Cardiac muscle cell (in vitro differentiated cells and primary cell): ENCODE measurements at regions not wholly inside any gene's neighbourhood (a gene's known extent, or its start where the extent isn't known, plus 50 kb on each side); places are given as distances from the start of the nearest gene placed in this dataset.
A peak's percentile ranks its signal among the peaks of the same experiment; 100 is the strongest.

Experiments
- DNase-seq, 2 donors: peaks; one replicate each; pipeline versions ENCODE4 v3.0.0 to v3.0.0-alpha.2; 2010 to 2017; ENCODE audit warnings: low read depth in 1 of 2, low spot score in 1 of 2
- H3K27ac ChIP-seq: fragments of 200-600 bp; sonication (generic); 2 replicates; pipeline ENCODE4 v1.5.1; 2016
- H3K27me3 ChIP-seq: fragments of 200-600 bp; sonication (generic); 2 replicates; pipeline ENCODE4 v1.6.0; 2016; ENCODE audit warnings: control low read depth
- H3K36me3 ChIP-seq: fragments of 200-600 bp; sonication (generic); 2 replicates; pipeline ENCODE4 v1.5.1; 2016; ENCODE audit warnings: control low read depth
- H3K4me1 ChIP-seq: fragments of 200-600 bp; sonication (generic); 2 replicates; pipeline ENCODE4 v1.8.1; 2017; ENCODE audit warnings: low read depth, mild to moderate bottlenecking, mixed run types
- H3K4me3 ChIP-seq: fragments of 200-600 bp; sonication (generic); 2 replicates; pipeline ENCODE4 v1.5.1; 2016; ENCODE audit warnings: mild to moderate bottlenecking
- H3K9me3 ChIP-seq: fragments of 200-600 bp; sonication (generic); 2 replicates; pipeline ENCODE4 v1.5.1; 2017; ENCODE audit warnings: low read depth, mild to moderate bottlenecking, control low read depth
- TF ChIP-seq, protein P1 (sequence below): IDR thresholded peaks from 2 replicates; pipeline ENCODE4 v1.5.1; 2012; ENCODE audit warnings: low read depth, mild to moderate bottlenecking, low read length

DNA sequence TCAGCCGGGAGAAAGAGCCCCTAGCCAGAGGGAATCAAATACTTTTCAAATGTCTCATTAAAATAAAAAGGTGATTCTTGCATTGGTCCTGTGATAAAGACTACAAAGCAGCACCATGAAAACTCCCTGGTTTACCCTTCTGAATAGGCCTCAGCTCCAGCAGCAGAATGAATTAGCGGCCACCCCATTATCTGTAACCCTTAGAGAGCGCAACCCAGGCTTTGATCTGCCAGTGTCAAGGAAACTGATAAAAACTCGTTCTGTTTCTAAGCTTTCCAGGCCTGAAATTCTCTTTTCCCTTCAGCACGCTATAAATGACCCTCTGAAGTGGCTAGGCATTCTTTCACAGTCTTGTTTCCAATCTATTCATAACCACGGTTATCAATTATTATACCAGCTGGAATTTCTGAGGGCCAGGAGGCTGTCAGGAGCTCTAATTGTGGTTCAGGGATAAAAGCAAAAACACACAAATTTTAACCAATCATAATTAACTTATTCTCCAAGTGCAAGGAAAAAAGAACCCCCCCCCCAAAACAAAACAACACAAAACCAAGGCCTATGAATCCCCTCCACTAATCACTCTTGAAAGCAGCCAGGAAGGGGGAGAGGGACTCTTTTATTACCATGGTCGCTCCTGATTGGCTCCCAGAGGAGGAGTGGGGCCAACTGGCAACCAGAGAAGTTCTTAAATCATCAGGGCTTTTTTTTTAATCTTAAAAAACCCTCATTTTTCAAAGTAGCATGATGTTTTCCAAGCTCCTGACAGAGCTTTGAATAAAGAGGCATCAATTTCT is 258.9 kb downstream of the CYRIA start:
- Histone ChIP-seq H3K36me3 (no peaks in the 10 kb centered on the region), H3K4me1 (peaks cover 40% of the 10 kb centered on the region), H3K4me3 (no peak overlapping the region), H3K9me3 (no peaks in the 10 kb centered on the region), H3K27me3 (no peaks in the 10 kb centered on the region), H3K27ac (peak overlapping the region; percentile 94)
- TF ChIP-seq, protein P1, sequence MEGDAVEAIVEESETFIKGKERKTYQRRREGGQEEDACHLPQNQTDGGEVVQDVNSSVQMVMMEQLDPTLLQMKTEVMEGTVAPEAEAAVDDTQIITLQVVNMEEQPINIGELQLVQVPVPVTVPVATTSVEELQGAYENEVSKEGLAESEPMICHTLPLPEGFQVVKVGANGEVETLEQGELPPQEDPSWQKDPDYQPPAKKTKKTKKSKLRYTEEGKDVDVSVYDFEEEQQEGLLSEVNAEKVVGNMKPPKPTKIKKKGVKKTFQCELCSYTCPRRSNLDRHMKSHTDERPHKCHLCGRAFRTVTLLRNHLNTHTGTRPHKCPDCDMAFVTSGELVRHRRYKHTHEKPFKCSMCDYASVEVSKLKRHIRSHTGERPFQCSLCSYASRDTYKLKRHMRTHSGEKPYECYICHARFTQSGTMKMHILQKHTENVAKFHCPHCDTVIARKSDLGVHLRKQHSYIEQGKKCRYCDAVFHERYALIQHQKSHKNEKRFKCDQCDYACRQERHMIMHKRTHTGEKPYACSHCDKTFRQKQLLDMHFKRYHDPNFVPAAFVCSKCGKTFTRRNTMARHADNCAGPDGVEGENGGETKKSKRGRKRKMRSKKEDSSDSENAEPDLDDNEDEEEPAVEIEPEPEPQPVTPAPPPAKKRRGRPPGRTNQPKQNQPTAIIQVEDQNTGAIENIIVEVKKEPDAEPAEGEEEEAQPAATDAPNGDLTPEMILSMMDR, result no peak
- DNase-seq, result peak in 1 of 2 donors; percentile 84

DNA sequence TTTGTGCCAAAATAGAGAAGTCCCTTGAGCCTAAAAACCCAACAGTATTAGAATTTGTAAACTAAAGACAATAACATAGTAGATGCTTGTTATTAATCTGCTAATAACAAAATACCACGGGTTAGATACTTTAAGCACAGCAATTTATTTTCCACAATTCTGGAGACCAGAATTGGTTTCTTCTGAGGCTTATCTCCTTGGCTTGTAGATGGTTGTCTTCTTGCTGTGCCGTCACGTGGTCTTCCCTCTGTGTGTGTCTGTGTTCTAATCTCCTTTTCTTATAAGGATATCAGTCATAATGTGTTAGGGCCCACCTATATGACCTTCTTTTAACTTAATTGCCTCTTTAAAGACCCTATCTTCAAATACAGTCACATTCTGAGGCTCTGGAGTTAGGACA is 260.1 kb downstream of the CYRIA start:
- no peaks in the 10 kb centered on the region for H3K27me3 ChIP-seq
- H3K9me3 ChIP-seq, result no peaks in the 10 kb centered on the region
- peak overlapping the region; percentile 94 for H3K27ac ChIP-seq
- H3K4me3 ChIP-seq, result no peak overlapping the region
- TF ChIP-seq, protein P1, result no peak
- peaks cover 40% of the 10 kb centered on the region for H3K4me1 ChIP-seq
- no peaks in the 10 kb centered on the region for H3K36me3 ChIP-seq
- DNase-seq, result no peak

DNA sequence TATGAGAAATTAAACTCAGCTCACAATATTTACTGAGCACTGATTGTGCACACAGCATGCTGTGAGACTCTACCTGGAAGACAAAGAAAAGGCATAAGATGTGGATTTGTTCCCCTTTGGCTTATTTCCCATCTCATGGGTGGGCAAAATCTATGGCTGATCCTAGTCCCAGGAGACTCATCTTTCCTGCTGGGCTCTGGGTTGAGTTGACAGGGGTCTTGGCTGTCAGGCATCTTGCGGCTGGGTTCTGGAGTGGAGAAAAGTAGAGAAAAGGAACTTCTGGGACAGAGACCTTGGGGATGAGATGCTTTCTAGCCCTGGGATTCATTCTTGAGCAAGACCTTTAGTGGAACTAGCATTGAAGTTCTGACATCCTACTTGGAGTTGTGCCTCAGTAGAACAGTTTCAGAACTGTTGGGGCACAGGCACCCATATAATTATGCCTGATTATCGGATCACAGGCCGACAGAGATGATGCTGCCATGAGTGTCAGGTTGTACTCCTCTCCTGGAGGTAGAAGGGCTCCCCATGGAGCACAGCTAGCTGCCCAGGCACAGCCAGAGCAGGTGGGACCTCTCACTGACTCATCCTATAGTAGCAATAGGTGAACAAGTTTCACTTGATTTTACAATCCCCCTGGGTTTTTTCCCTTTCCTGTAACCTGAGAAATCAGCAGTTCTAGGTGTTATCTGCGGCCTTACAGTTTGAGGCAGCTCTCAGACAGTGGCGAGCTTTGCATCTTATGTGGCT is 260.9 kb downstream of the CYRIA start:
- DNase-seq, result no peak
- Histone ChIP-seq H3K27ac (peak overlapping the region; percentile 94), H3K27me3 (no peaks in the 10 kb centered on the region), H3K36me3 (no peaks in the 10 kb centered on the region), H3K4me3 (no peak overlapping the region), H3K4me1 (peaks cover 49% of the 10 kb centered on the region), H3K9me3 (no peaks in the 10 kb centered on the region)
- TF ChIP-seq, protein P1, result no peak

DNA sequence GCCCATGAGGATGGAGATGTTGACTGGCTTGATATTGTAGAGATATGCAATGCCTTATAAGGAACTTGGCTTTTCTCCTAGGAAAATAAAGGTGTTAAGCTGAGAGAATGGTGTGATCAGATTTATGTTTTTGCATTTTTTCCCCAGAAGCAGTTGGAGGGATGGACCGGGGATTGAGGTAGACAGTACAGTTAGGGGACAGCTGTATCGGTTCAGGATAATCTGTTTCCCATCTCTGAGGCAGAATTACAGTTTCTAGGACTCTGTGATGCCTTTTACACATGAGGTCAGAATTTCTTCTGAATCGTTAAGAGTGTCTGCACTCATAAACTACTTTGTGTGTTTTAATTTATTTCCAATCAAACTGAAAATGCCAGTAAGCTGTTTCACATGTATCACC is 261.5 kb downstream of the CYRIA start:
- H3K27ac ChIP-seq, result no peak overlapping the region
- no peaks in the 10 kb centered on the region for H3K9me3 ChIP-seq
- no peaks in the 10 kb centered on the region for H3K36me3 ChIP-seq
- TF ChIP-seq, protein P1, result no peak
- no peaks in the 10 kb centered on the region for H3K27me3 ChIP-seq
- H3K4me1 ChIP-seq, result peaks cover 48% of the 10 kb centered on the region
- no peak overlapping the region for H3K4me3 ChIP-seq
- DNase-seq, result no peak

DNA sequence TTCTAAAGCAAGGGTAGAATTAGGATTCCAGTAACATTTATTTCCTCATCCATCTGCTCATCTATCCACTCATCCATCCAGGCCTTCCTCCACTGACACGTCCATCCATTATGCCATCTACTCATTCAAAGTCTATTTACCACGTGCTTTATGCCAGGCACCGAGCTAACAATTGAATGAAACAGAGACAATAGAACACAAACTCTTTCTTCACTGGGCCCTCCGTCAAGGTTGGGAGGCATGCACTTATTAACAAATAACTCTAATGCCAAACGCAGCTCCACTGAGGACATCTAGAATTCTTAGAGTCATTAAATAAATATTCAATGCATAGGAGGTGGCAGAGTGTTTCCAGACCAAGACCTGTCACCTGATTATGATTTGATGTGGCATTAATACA is 262.7 kb downstream of the CYRIA start:
- Histone ChIP-seq H3K27ac (no peak overlapping the region), H3K27me3 (no peaks in the 10 kb centered on the region), H3K4me3 (no peak overlapping the region), H3K9me3 (no peaks in the 10 kb centered on the region), H3K36me3 (no peaks in the 10 kb centered on the region), H3K4me1 (peaks cover 40% of the 10 kb centered on the region)
- TF ChIP-seq, protein P1, result no peak
- no peak for DNase-seq
